Osteocyte (in vitro differentiated cells): ENCODE measurements at regions not wholly inside any gene's neighbourhood (a gene's known extent, or its start where the extent isn't known, plus 50 kb on each side); places are given as distances from the start of the nearest gene placed in this dataset.

ENCODE experiments used
- DNase-seq: peaks from one replicate; pipeline ENCODE4 v3.0.0; 2021; ENCODE audit warnings: mixed read lengths; ENCODE audit not compliant: unreplicated experiment; ENCODE audit errors: extremely low spot score
- H3K27ac Mint-ChIP-seq: one replicate; pipeline ENCODE4 v1.8.0; 2021; ENCODE audit warnings: mild to moderate bottlenecking, mixed read lengths; ENCODE audit not compliant: unreplicated experiment
- H3K27me3 Mint-ChIP-seq: one replicate; pipeline ENCODE4 v1.8.0; 2021; ENCODE audit warnings: mixed read lengths; ENCODE audit not compliant: unreplicated experiment
- H3K36me3 Mint-ChIP-seq: one replicate; pipeline ENCODE4 v1.8.0; 2021; ENCODE audit warnings: mixed read lengths; ENCODE audit not compliant: unreplicated experiment
- H3K4me1 Mint-ChIP-seq: one replicate; pipeline ENCODE4 v1.8.0; 2021; ENCODE audit warnings: mixed read lengths; ENCODE audit not compliant: unreplicated experiment
- H3K4me3 Mint-ChIP-seq: one replicate; pipeline ENCODE4 v1.8.0; 2021; ENCODE audit warnings: mild to moderate bottlenecking, moderate library complexity, mixed read lengths; ENCODE audit not compliant: unreplicated experiment
- H3K9me3 Mint-ChIP-seq: one replicate; pipeline ENCODE4 v1.8.0; 2021; ENCODE audit warnings: mixed read lengths; ENCODE audit not compliant: unreplicated experiment
- TF ChIP-seq, protein P1 (sequence below): fragments of 200-600 bp; sonication (generic); IDR thresholded peaks from 2 replicates; pipeline ENCODE4 v1.5.0; 2021; ENCODE audit warnings: antibody characterized with exemption, mild to moderate bottlenecking, moderate library complexity

DNA sequence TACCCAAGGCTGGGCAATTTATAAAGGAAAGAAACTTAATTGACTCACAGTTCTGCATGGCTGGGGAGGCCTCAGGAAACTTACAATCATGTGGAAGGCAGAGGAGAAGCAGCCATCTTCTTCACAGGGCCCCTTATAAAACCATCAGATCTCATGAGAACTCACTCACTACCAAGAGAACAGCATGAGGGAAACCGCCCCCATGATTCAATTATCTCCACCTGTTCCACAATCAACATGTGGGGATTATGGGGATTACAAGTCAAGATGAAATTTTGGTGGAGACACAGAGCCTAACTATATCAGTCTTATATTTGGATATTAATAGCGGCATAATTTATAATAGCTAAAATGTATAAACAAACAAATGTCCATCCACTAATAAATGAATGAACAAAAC, 1123.7 kb upstream of the NCAM2 start:
- H3K27me3 Mint-ChIP-seq: no peaks in the 10 kb centered on the region
- no peak overlapping the region for H3K27ac Mint-ChIP-seq
- no peak overlapping the region for H3K4me3 Mint-ChIP-seq
- peaks cover 29% of the 10 kb centered on the region for H3K9me3 Mint-ChIP-seq
- TF ChIP-seq, protein P1, sequence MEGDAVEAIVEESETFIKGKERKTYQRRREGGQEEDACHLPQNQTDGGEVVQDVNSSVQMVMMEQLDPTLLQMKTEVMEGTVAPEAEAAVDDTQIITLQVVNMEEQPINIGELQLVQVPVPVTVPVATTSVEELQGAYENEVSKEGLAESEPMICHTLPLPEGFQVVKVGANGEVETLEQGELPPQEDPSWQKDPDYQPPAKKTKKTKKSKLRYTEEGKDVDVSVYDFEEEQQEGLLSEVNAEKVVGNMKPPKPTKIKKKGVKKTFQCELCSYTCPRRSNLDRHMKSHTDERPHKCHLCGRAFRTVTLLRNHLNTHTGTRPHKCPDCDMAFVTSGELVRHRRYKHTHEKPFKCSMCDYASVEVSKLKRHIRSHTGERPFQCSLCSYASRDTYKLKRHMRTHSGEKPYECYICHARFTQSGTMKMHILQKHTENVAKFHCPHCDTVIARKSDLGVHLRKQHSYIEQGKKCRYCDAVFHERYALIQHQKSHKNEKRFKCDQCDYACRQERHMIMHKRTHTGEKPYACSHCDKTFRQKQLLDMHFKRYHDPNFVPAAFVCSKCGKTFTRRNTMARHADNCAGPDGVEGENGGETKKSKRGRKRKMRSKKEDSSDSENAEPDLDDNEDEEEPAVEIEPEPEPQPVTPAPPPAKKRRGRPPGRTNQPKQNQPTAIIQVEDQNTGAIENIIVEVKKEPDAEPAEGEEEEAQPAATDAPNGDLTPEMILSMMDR: no peak
- no peak for DNase-seq
- no peaks in the 10 kb centered on the region for H3K4me1 Mint-ChIP-seq
- H3K36me3 Mint-ChIP-seq: no peaks in the 10 kb centered on the region

DNA sequence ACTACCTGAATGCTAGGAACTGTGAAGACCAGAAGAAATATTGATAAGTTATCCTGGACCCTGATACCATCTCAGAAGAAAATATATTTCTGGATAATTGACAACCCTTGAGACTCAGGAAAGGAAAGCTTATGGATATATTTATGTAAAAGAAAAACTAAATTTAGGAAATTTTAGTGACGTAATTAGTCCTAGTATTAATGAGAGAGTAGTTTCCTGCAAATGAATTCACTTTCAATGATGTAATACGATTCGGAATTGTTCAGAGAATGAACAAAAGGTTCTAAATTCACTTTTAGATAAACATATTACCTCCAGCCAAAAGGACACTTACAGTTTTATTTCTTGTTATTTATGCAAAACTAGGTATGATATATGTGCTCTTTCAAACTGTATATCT, 1120.1 kb upstream of the NCAM2 start:
- TF ChIP-seq, protein P1: no peak
- no peak for DNase-seq
- no peak overlapping the region for H3K27ac Mint-ChIP-seq
- H3K4me1 Mint-ChIP-seq: no peaks in the 10 kb centered on the region
- no peaks in the 10 kb centered on the region for H3K36me3 Mint-ChIP-seq
- no peak overlapping the region for H3K4me3 Mint-ChIP-seq
- H3K27me3 Mint-ChIP-seq: no peaks in the 10 kb centered on the region
- H3K9me3 Mint-ChIP-seq: peaks cover 34% of the 10 kb centered on the region

DNA sequence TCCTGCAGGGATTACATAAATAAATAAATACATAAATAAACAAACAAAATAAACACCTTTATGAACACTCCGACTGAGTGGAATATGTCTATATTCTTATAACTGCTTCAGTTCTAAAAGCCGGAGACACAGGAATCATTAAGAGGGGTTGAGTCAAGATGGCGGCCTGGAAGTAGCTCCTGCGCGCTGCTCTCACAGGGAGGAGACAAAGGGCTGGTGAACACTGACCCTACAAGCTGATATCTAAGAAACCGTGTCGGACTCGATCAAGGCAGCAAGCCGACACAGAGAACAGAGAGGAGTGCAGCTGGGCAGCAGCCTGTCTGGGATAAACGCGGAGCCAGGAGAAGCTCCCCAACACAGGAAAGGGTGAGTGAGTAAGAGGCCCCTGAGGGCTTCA, 1098.6 kb upstream of the NCAM2 start:
- Mint-ChIP-seq H3K4me1 (no peaks in the 10 kb centered on the region), H3K27ac (no peak overlapping the region), H3K36me3 (no peaks in the 10 kb centered on the region), H3K9me3 (peaks cover 33% of the 10 kb centered on the region), H3K4me3 (no peak overlapping the region), H3K27me3 (no peaks in the 10 kb centered on the region)
- no peak for DNase-seq
- TF ChIP-seq, protein P1: no peak

DNA sequence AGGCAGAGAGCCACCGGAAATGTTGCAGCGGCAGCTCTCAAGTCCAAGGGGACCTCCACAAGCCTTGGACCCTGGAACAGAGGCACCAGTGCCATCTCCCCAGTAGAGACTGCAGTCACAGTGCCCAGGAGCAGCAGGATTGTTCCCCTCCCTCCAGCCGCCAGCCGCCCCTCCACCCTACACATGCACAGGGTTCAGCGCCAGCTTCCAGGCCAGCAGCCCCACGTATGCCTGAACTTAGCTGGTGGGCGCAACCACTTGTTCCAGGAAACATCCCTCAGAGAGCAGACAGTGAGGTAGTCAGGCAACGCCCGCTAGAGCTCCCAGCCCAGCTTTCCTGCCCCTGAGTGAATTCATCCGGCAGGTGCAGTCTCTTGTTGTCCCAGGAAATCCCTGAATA, 1098.1 kb upstream of the NCAM2 start:
- DNase-seq: no peak
- TF ChIP-seq, protein P1: no peak
- Mint-ChIP-seq H3K27ac (no peak overlapping the region), H3K27me3 (no peaks in the 10 kb centered on the region), H3K4me3 (no peak overlapping the region), H3K36me3 (no peaks in the 10 kb centered on the region), H3K4me1 (no peaks in the 10 kb centered on the region), H3K9me3 (peaks cover 29% of the 10 kb centered on the region)

- Mint-ChIP-seq H3K4me1 (no peaks in the 10 kb centered on the region), H3K4me3 (no peak overlapping the region), H3K36me3 (no peaks in the 10 kb centered on the region), H3K27ac (no peak overlapping the region), H3K27me3 (no peaks in the 10 kb centered on the region), H3K9me3 (peaks cover 8% of the 10 kb centered on the region)
- DNase-seq: no peak
- TF ChIP-seq, protein P1: no peak
Observed at GRCh38 chr21:19908390-19908789, 1089.8 kb upstream of the NCAM2 start.
